Muscle layer of duodenum (tissue), 2 donors: ENCODE measurements at regions not wholly inside any gene's neighbourhood (a gene's known extent, or its start where the extent isn't known, plus 50 kb on each side); places are given as distances from the start of the nearest gene placed in this dataset.

Experiments used
- H3K27ac ChIP-seq: one replicate; pipeline ENCODE4 v1.7.0; 2013; ENCODE audit warnings: mild to moderate bottlenecking, low read length
- H3K27me3 ChIP-seq: one replicate; pipeline ENCODE4 v1.7.0; 2013; ENCODE audit warnings: low read depth, mild to moderate bottlenecking, control low read depth, low read length
- H3K36me3 ChIP-seq, 2 donors: one replicate each; pipeline ENCODE4 v1.7.0; 2013; ENCODE audit warnings: low read length in 2 of 2, control low read depth in 1 of 2, mild to moderate bottlenecking in 1 of 2; ENCODE audit not compliant: insufficient read depth in 2 of 2, control insufficient read depth in 1 of 2
- H3K4me1 ChIP-seq, 2 donors: one replicate each; pipeline ENCODE4 v1.7.0; 2013; ENCODE audit warnings: low read length in 2 of 2, mild to moderate bottlenecking in 2 of 2, control low read depth in 1 of 2, moderate library complexity in 1 of 2; ENCODE audit not compliant: insufficient read depth in 2 of 2, control insufficient read depth in 1 of 2
- H3K4me3 ChIP-seq, 2 donors: one replicate each; pipeline ENCODE4 v1.7.0; 2013; ENCODE audit warnings: low read length in 2 of 2, low read depth in 1 of 2, mild to moderate bottlenecking in 1 of 2
- H3K9me3 ChIP-seq, 2 donors: one replicate each; pipeline ENCODE4 v1.7.0; 2013; ENCODE audit warnings: low read length in 2 of 2, control low read depth in 1 of 2, mild to moderate bottlenecking in 1 of 2; ENCODE audit not compliant: control insufficient read depth in 1 of 2
- donor health status: healthy.

- H3K27me3 ChIP-seq = no peaks in the 10 kb centered on the region
- no peak overlapping the region for H3K27ac ChIP-seq
- H3K4me3 ChIP-seq = no peak overlapping the region
- no peaks in the 10 kb centered on the region for H3K4me1 ChIP-seq
- H3K36me3 ChIP-seq = no peaks in the 10 kb centered on the region
- no peaks in the 10 kb centered on the region for H3K9me3 ChIP-seq
These were observed 335.4 kb downstream of the DYSF start for GRCh38 chr2:71788601-71789240.

- Histone ChIP-seq H3K4me3 (no peak overlapping the region), H3K4me1 (no peaks in the 10 kb centered on the region), H3K27ac (no peak overlapping the region), H3K27me3 (no peaks in the 10 kb centered on the region), H3K9me3 (no peaks in the 10 kb centered on the region), H3K36me3 (no peaks in the 10 kb centered on the region)
These were observed 334.8 kb downstream of the DYSF start for GRCh38 chr2:71788186-71788525.

- Histone ChIP-seq H3K9me3 (no peaks in the 10 kb centered on the region), H3K4me1 (no peaks in the 10 kb centered on the region)
These were observed 334.3 kb downstream of the DYSF start for GRCh38 chr2:71787476-71788185.

GRCh38 chr2:71787108-71787415, 333.7 kb downstream of the DYSF start:
- Histone ChIP-seq H3K36me3 (no peaks in the 10 kb centered on the region), H3K9me3 (no peaks in the 10 kb centered on the region), H3K27ac (no peak overlapping the region)

More at GRCh38 chr2:71787476-71788185, 334.3 kb downstream of the DYSF start:
- no peak overlapping the region for H3K4me3 ChIP-seq
- H3K36me3 ChIP-seq = no peaks in the 10 kb centered on the region
- no peak overlapping the region for H3K27ac ChIP-seq
- H3K27me3 ChIP-seq = no peaks in the 10 kb centered on the region

GRCh38 chr2:71786291-71787107, 333.1 kb downstream of the DYSF start:
- Histone ChIP-seq H3K4me1 (no peaks in the 10 kb centered on the region), H3K27ac (no peak overlapping the region), H3K27me3 (no peaks in the 10 kb centered on the region), H3K9me3 (no peaks in the 10 kb centered on the region), H3K4me3 (no peak overlapping the region), H3K36me3 (no peaks in the 10 kb centered on the region)

More at GRCh38 chr2:71787108-71787415, 333.7 kb downstream of the DYSF start:
- Histone ChIP-seq H3K4me3 (no peak overlapping the region), H3K4me1 (no peaks in the 10 kb centered on the region), H3K27me3 (no peaks in the 10 kb centered on the region)

- no peaks in the 10 kb centered on the region for H3K4me1 ChIP-seq
- no peak overlapping the region for H3K27ac ChIP-seq
- no peaks in the 10 kb centered on the region for H3K9me3 ChIP-seq
- no peaks in the 10 kb centered on the region for H3K36me3 ChIP-seq
- no peak overlapping the region for H3K4me3 ChIP-seq
- no peaks in the 10 kb centered on the region for H3K27me3 ChIP-seq
These were observed 332.2 kb downstream of the DYSF start for GRCh38 chr2:71785516-71785981.

- Histone ChIP-seq H3K4me3 (no peak overlapping the region), H3K4me1 (no peaks in the 10 kb centered on the region), H3K27ac (no peak overlapping the region), H3K9me3 (no peaks in the 10 kb centered on the region), H3K36me3 (no peaks in the 10 kb centered on the region), H3K27me3 (no peaks in the 10 kb centered on the region)
These were observed 331.6 kb downstream of the DYSF start for GRCh38 chr2:71784734-71785511.

- H3K4me3 ChIP-seq = no peak overlapping the region
- H3K36me3 ChIP-seq = no peaks in the 10 kb centered on the region
- no peaks in the 10 kb centered on the region for H3K27me3 ChIP-seq
- H3K27ac ChIP-seq = no peak overlapping the region
- no peaks in the 10 kb centered on the region for H3K9me3 ChIP-seq
- no peaks in the 10 kb centered on the region for H3K4me1 ChIP-seq
These were observed 330.5 kb downstream of the DYSF start for GRCh38 chr2:71783815-71784214.

- Histone ChIP-seq H3K4me1 (no peaks in the 10 kb centered on the region), H3K27ac (no peak overlapping the region), H3K36me3 (no peaks in the 10 kb centered on the region), H3K9me3 (no peaks in the 10 kb centered on the region), H3K27me3 (no peaks in the 10 kb centered on the region), H3K4me3 (no peak overlapping the region)
These were observed 329.9 kb downstream of the DYSF start for GRCh38 chr2:71783215-71783614.

GRCh38 chr2:71782323-71782722, 329.0 kb downstream of the DYSF start:
- Histone ChIP-seq H3K9me3 (no peaks in the 10 kb centered on the region), H3K27me3 (no peaks in the 10 kb centered on the region), H3K27ac (no peak overlapping the region), H3K4me3 (no peak overlapping the region), H3K36me3 (no peaks in the 10 kb centered on the region), H3K4me1 (no peaks in the 10 kb centered on the region)

- no peak overlapping the region for H3K27ac ChIP-seq
- H3K4me1 ChIP-seq = no peaks in the 10 kb centered on the region
- H3K36me3 ChIP-seq = no peaks in the 10 kb centered on the region
- H3K27me3 ChIP-seq = no peaks in the 10 kb centered on the region
- no peak overlapping the region for H3K4me3 ChIP-seq
- H3K9me3 ChIP-seq = no peaks in the 10 kb centered on the region
These were observed 328.4 kb downstream of the DYSF start for GRCh38 chr2:71781695-71782228.
